ENCODE measurements at regions not wholly inside any gene's neighbourhood (a gene's known extent, or its start where the extent isn't known, plus 50 kb on each side); places are given as distances from the start of the nearest gene placed in this dataset.

DNA sequence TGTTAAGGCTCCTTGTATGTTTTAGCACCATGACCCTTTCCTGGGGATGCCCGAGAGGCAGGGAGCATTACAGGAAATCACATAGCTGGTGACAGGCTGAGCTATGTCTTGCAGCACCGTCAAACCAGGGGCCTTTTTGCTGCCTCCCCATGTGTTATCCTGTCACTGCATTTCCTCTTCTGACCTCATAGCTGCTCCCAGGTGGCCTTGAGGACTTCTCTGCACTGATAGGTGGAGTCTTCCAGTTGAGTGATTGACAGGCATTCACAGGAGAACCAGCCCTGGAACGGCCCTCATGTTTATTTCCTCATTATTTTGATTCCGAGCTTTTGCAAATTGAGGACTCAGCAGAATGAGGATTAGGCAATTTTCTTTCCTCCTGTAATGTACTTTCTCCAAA, 349.6 kb downstream of the HAPSTR1 start:
- peaks cover under 1% of the 10 kb centered on the region for H3K9me3 Mint-ChIP-seq (ENCODE audit: low read depth)
- TF ChIP-seq, protein P1, sequence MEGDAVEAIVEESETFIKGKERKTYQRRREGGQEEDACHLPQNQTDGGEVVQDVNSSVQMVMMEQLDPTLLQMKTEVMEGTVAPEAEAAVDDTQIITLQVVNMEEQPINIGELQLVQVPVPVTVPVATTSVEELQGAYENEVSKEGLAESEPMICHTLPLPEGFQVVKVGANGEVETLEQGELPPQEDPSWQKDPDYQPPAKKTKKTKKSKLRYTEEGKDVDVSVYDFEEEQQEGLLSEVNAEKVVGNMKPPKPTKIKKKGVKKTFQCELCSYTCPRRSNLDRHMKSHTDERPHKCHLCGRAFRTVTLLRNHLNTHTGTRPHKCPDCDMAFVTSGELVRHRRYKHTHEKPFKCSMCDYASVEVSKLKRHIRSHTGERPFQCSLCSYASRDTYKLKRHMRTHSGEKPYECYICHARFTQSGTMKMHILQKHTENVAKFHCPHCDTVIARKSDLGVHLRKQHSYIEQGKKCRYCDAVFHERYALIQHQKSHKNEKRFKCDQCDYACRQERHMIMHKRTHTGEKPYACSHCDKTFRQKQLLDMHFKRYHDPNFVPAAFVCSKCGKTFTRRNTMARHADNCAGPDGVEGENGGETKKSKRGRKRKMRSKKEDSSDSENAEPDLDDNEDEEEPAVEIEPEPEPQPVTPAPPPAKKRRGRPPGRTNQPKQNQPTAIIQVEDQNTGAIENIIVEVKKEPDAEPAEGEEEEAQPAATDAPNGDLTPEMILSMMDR (IDR thresholded peaks at IDR 0.05; ENCODE audit: unreplicated experiment) = no peak
- H3K4me1 Mint-ChIP-seq (ENCODE audit: low read depth) = no peaks in the 10 kb centered on the region
- H3K36me3 Mint-ChIP-seq (ENCODE audit: insufficient read depth) = no peaks in the 10 kb centered on the region
- DNase-seq (ENCODE audit: low spot score, unreplicated experiment) = no peak
- H3K27me3 Mint-ChIP-seq = peaks cover 8% of the 10 kb centered on the region
- H3K4me3 Mint-ChIP-seq (ENCODE audit: low read depth) = no peak overlapping the region
- H3K27ac Mint-ChIP-seq = no peak overlapping the region

GRCh38 chr16:9443864-9444263, 352.4 kb downstream of the HAPSTR1 start:
- Mint-ChIP-seq H3K4me1 (ENCODE audit: low read depth) (no peaks in the 10 kb centered on the region), H3K4me3 (ENCODE audit: low read depth) (no peak overlapping the region), H3K9me3 (ENCODE audit: low read depth) (no peaks in the 10 kb centered on the region), H3K36me3 (ENCODE audit: insufficient read depth) (no peaks in the 10 kb centered on the region), H3K27ac (no peak overlapping the region), H3K27me3 (peaks cover 8% of the 10 kb centered on the region)
- DNase-seq (ENCODE audit: low spot score, unreplicated experiment) = no peak
- TF ChIP-seq, protein P1 (IDR thresholded peaks at IDR 0.05; ENCODE audit: unreplicated experiment) = no peak

GRCh38 chr16:9446471-9447194, 355.2 kb downstream of the HAPSTR1 start:
- Mint-ChIP-seq H3K27ac (no peak overlapping the region), H3K4me3 (ENCODE audit: low read depth) (no peak overlapping the region), H3K36me3 (ENCODE audit: insufficient read depth) (no peaks in the 10 kb centered on the region), H3K4me1 (ENCODE audit: low read depth) (no peaks in the 10 kb centered on the region), H3K27me3 (peaks cover 8% of the 10 kb centered on the region), H3K9me3 (ENCODE audit: low read depth) (peaks cover 6% of the 10 kb centered on the region)
- no peak for DNase-seq (ENCODE audit: low spot score, unreplicated experiment)
- TF ChIP-seq, protein P1 (IDR thresholded peaks at IDR 0.05; ENCODE audit: unreplicated experiment) = no peak

DNA sequence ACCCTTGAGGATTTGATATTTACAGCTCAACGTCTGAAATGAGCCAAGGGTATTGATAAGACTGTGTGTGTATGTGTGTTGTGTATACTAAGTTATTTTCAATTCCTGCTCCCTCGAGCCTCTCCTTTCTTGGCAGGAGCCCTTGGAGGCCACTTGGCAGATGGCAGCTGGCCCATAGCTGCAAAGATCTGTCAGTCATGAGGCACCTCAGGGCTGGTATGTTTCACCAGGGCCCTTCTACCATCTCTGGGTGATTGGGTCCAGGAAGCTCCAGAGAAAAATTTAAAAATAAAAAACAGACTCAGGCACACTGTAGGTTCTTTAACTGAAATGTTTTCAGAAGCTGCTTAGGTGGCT, 355.7 kb downstream of the HAPSTR1 start:
- Mint-ChIP-seq H3K27me3 (peaks cover 5% of the 10 kb centered on the region), H3K9me3 (ENCODE audit: low read depth) (peaks cover 6% of the 10 kb centered on the region), H3K4me3 (ENCODE audit: low read depth) (no peak overlapping the region), H3K27ac (no peak overlapping the region), H3K36me3 (ENCODE audit: insufficient read depth) (no peaks in the 10 kb centered on the region), H3K4me1 (ENCODE audit: low read depth) (no peaks in the 10 kb centered on the region)
- TF ChIP-seq, protein P1 (IDR thresholded peaks at IDR 0.05; ENCODE audit: unreplicated experiment) = no peak
- DNase-seq (ENCODE audit: low spot score, unreplicated experiment) = no peak

GRCh38 chr16:9447699-9448098, 356.3 kb downstream of the HAPSTR1 start:
- no peak for DNase-seq (ENCODE audit: low spot score, unreplicated experiment)
- peaks cover 3% of the 10 kb centered on the region for H3K27me3 Mint-ChIP-seq
- peak overlapping the region; percentile 32 for H3K27ac Mint-ChIP-seq
- H3K36me3 Mint-ChIP-seq (ENCODE audit: insufficient read depth) = no peaks in the 10 kb centered on the region
- H3K9me3 Mint-ChIP-seq (ENCODE audit: low read depth) = peaks cover 6% of the 10 kb centered on the region
- no peak overlapping the region for H3K4me3 Mint-ChIP-seq (ENCODE audit: low read depth)
- TF ChIP-seq, protein P1 (IDR thresholded peaks at IDR 0.05; ENCODE audit: unreplicated experiment) = no peak
- no peaks in the 10 kb centered on the region for H3K4me1 Mint-ChIP-seq (ENCODE audit: low read depth)
